ENCODE measurements at regions not wholly inside any gene's neighbourhood (a gene's known extent, or its start where the extent isn't known, plus 50 kb on each side); places are given as distances from the start of the nearest gene placed in this dataset.

- H3K9me3 Mint-ChIP-seq = no peaks in the 10 kb centered on the region
- no peak overlapping the region for H3K4me3 ChIP-seq (ENCODE audit: low read length)
- H3K4me1 ChIP-seq (ENCODE audit: control insufficient read depth, insufficient read depth, low read length) = no peaks in the 10 kb centered on the region
- no peaks in the 10 kb centered on the region for H3K36me3 Mint-ChIP-seq (ENCODE audit: low read depth)
- H3K9ac ChIP-seq (ENCODE audit: extremely low read depth, low read length, poor library complexity, severe bottlenecking) = no peak overlapping the region
- H3K4me3 Mint-ChIP-seq = no peak overlapping the region
- no peaks in the 10 kb centered on the region for H3K9me3 ChIP-seq (ENCODE audit: control insufficient read depth, low read length)
- no peak for TF ChIP-seq CTCF (conservative IDR thresholded peaks at IDR 0.05)
- H3K36me3 ChIP-seq (ENCODE audit: control insufficient read depth, insufficient read depth, low read length) = no peaks in the 10 kb centered on the region
- 76 to 83% methylated on average over 1 to 4 of the region's 4 CpGs for WGBS, 2 experiments (ENCODE audit: insufficient coverage in 1 of 2, insufficient read length in 1 of 2)
- no peak overlapping the region for H3K27ac Mint-ChIP-seq
- DNase-seq = no peak
- no peaks in the 10 kb centered on the region for H3K27me3 ChIP-seq (ENCODE audit: control insufficient read depth, insufficient read depth, low read length, poor library complexity, severe bottlenecking)
- H3K27me3 Mint-ChIP-seq (ENCODE audit: insufficient read depth) = no peaks in the 10 kb centered on the region
- no peaks in the 10 kb centered on the region for H3K4me1 Mint-ChIP-seq
- H3K27ac ChIP-seq (ENCODE audit: low read depth, low read length) = no peak overlapping the region
These were observed 178.0 kb upstream of the E2F7 start for GRCh38 chr12:77243345-77243744.

DNA sequence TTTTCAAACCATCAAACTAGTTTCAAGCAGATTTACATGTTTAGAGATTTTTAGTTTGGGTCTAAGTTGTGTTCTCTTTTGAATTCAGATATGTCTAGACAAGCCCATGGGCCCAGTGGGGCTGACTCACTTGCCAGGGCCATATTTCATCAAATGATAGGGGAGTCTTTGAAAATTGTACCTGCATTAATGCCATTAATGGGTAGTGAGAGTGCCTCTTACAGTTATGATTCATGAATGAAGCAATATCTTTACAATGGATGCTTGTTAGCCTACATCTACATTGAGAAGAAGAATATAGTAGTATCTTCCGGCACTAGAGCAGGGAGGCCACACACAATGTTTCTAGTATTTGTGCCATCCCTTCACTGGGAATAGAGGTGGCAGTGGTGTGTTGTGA is 174.2 kb upstream of the E2F7 start:
- Mint-ChIP-seq H3K9me3 (no peaks in the 10 kb centered on the region), H3K27me3 (ENCODE audit: insufficient read depth) (no peaks in the 10 kb centered on the region), H3K27ac (no peak overlapping the region), H3K4me3 (no peak overlapping the region), H3K36me3 (ENCODE audit: low read depth) (no peaks in the 10 kb centered on the region), H3K4me1 (peaks cover 3% of the 10 kb centered on the region)
- H3K27me3 ChIP-seq (ENCODE audit: control insufficient read depth, insufficient read depth, low read length, poor library complexity, severe bottlenecking) = no peaks in the 10 kb centered on the region
- H3K9ac ChIP-seq (ENCODE audit: extremely low read depth, low read length, poor library complexity, severe bottlenecking) = no peak overlapping the region
- no peak for TF ChIP-seq CTCF (conservative IDR thresholded peaks at IDR 0.05)
- no peaks in the 10 kb centered on the region for H3K36me3 ChIP-seq (ENCODE audit: control insufficient read depth, insufficient read depth, low read length)
- no peaks in the 10 kb centered on the region for H3K9me3 ChIP-seq (ENCODE audit: control insufficient read depth, low read length)
- H3K4me3 ChIP-seq (ENCODE audit: low read length) = no peak overlapping the region
- H3K4me1 ChIP-seq (ENCODE audit: control insufficient read depth, insufficient read depth, low read length) = no peaks in the 10 kb centered on the region
- no peak overlapping the region for H3K27ac ChIP-seq (ENCODE audit: low read depth, low read length)
- WGBS, 2 experiments (ENCODE audit: insufficient coverage in 1 of 2, insufficient read length in 1 of 2) = 96% methylated on average over 1 of the region's 1 CpG; no CpG with 5 or more reads in 1 of the 2 experiments
- DNase-seq = no peak

- Histone ChIP-seq H3K9ac (ENCODE audit: extremely low read depth, low read length, poor library complexity, severe bottlenecking) (no peak overlapping the region), H3K27ac (ENCODE audit: low read depth, low read length) (no peak overlapping the region), H3K4me1 (ENCODE audit: control insufficient read depth, insufficient read depth, low read length) (no peaks in the 10 kb centered on the region), H3K9me3 (ENCODE audit: control insufficient read depth, low read length) (no peaks in the 10 kb centered on the region), H3K36me3 (ENCODE audit: control insufficient read depth, insufficient read depth, low read length) (no peaks in the 10 kb centered on the region), H3K4me3 (ENCODE audit: low read length) (no peak overlapping the region), H3K27me3 (ENCODE audit: control insufficient read depth, insufficient read depth, low read length, poor library complexity, severe bottlenecking) (no peaks in the 10 kb centered on the region)
- 48 to 77% methylated on average over 2 of the region's 2 CpGs for WGBS, 2 experiments (ENCODE audit: insufficient coverage in 1 of 2, insufficient read length in 1 of 2)
- no peak overlapping the region for H3K4me3 Mint-ChIP-seq
- DNase-seq = no peak
- H3K9me3 Mint-ChIP-seq = no peaks in the 10 kb centered on the region
- peaks cover 3% of the 10 kb centered on the region for H3K4me1 Mint-ChIP-seq
- H3K36me3 Mint-ChIP-seq (ENCODE audit: low read depth) = no peaks in the 10 kb centered on the region
- TF ChIP-seq CTCF (conservative IDR thresholded peaks at IDR 0.05) = no peak
- H3K27me3 Mint-ChIP-seq (ENCODE audit: insufficient read depth) = no peaks in the 10 kb centered on the region
- H3K27ac Mint-ChIP-seq = no peak overlapping the region
These were observed 173.0 kb upstream of the E2F7 start for GRCh38 chr12:77238335-77238734.
